Smooth muscle cell (in vitro differentiated cells): ENCODE measurements at regions not wholly inside any gene's neighbourhood (a gene's known extent, or its start where the extent isn't known, plus 50 kb on each side); places are given as distances from the start of the nearest gene placed in this dataset.

Experiments
- DNase-seq: peaks from one replicate; lab custom pipeline; 2025; ENCODE audit not compliant: unreplicated experiment; lab: John Stamatoyannopoulos, UW
- H2AFZ ChIP-seq: fragments of 200-600 bp; sonication (generic); 2 replicates; pipeline ENCODE4 v1.6.0; 2016; ENCODE audit warnings: antibody characterized with exemption, low read depth, mild to moderate bottlenecking
- H3F3A ChIP-seq: fragments of 200-600 bp; sonication (generic); 2 replicates; pipeline ENCODE4 v1.6.0; 2017; ENCODE audit warnings: antibody characterized with exemption, low read depth
- H3K27ac ChIP-seq: fragments of 200-600 bp; sonication (generic); 2 replicates; pipeline ENCODE4 v1.5.1; 2016; ENCODE audit warnings: low read depth, mild to moderate bottlenecking
- H3K27me3 ChIP-seq: fragments of 200-600 bp; sonication (generic); 2 replicates; pipeline ENCODE4 v1.6.1; 2016; ENCODE audit warnings: low read depth, mild to moderate bottlenecking
- H3K36me3 ChIP-seq: fragments of 200-600 bp; sonication (generic); 2 replicates; pipeline ENCODE4 v1.5.1; 2016; ENCODE audit warnings: low read depth
- H3K4me1 ChIP-seq: fragments of 200-600 bp; sonication (generic); 2 replicates; pipeline ENCODE4 v1.5.1; 2016; ENCODE audit warnings: low read depth
- H3K4me2 ChIP-seq: fragments of 200-600 bp; sonication (generic); 2 replicates; pipeline ENCODE4 v1.6.0; 2016; ENCODE audit warnings: mild to moderate bottlenecking
- H3K4me3 ChIP-seq: fragments of 200-600 bp; sonication (generic); 2 replicates; pipeline ENCODE4 v1.5.1; 2016; ENCODE audit warnings: mild to moderate bottlenecking
- H3K79me2 ChIP-seq: fragments of 200-600 bp; sonication (generic); 2 replicates; pipeline ENCODE4 v1.6.0; 2016; ENCODE audit warnings: low read depth, mild to moderate bottlenecking
- H3K9ac ChIP-seq: fragments of 200-600 bp; sonication (generic); 2 replicates; pipeline ENCODE4 v1.6.0; 2016; ENCODE audit warnings: low read depth
- H3K9me3 ChIP-seq: fragments of 200-600 bp; sonication (generic); replicated peaks from 2 replicates; pipeline ENCODE4 v1.5.1; 2016; ENCODE audit warnings: low read depth
- H4K20me1 ChIP-seq: fragments of 200-600 bp; sonication (generic); 2 replicates; pipeline ENCODE4 v1.6.0; 2016; ENCODE audit warnings: low read depth
- WGBS: methylation state at CpG from one replicate; pipeline ENCODE4 v1.1.7; 2016; ENCODE audit warnings: low lambda C conversion rate; 5-methylcytosine and 5-hydroxymethylcytosine counted together
- TF ChIP-seq, protein P1 (sequence below): fragments of 200-600 bp; sonication (generic); IDR thresholded peaks from 2 replicates; pipeline ENCODE4 v1.5.1; 2017; ENCODE audit warnings: borderline replicate concordance, mild to moderate bottlenecking, antibody characterized with exemption; ENCODE audit not compliant: insufficient read depth, poor library complexity, severe bottlenecking

DNA sequence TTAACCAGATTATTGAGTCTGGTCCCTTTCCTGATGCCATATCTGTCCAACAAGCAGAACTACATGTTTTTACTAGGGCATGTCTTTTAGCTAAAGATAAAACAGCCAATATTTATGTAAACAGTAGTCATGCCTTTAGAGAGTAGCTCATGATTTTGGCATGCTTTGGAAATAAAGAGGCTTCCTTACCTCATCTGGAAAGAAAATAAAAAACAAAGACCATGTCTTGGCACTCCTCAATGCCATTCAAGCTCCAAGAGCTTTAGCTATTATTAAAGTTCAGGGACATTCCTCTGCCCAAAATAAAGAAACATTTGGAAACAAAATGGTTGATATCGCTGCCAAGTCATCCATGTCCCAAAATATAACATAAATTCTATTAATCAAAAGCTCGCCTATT is 202.4 kb downstream of the URB2 start:
- Histone ChIP-seq H3K27ac (no peak overlapping the region), H3K27me3 (no peaks in the 10 kb centered on the region), H4K20me1 (no peaks in the 10 kb centered on the region), H3K36me3 (no peaks in the 10 kb centered on the region), H3K9me3 (no peaks in the 10 kb centered on the region), H3F3A (no peaks in the 10 kb centered on the region), H3K4me2 (no peak overlapping the region), H3K4me1 (no peaks in the 10 kb centered on the region), H2AFZ (no peak overlapping the region), H3K79me2 (no peaks in the 10 kb centered on the region), H3K4me3 (no peak overlapping the region), H3K9ac (no peak overlapping the region)
- TF ChIP-seq, protein P1, sequence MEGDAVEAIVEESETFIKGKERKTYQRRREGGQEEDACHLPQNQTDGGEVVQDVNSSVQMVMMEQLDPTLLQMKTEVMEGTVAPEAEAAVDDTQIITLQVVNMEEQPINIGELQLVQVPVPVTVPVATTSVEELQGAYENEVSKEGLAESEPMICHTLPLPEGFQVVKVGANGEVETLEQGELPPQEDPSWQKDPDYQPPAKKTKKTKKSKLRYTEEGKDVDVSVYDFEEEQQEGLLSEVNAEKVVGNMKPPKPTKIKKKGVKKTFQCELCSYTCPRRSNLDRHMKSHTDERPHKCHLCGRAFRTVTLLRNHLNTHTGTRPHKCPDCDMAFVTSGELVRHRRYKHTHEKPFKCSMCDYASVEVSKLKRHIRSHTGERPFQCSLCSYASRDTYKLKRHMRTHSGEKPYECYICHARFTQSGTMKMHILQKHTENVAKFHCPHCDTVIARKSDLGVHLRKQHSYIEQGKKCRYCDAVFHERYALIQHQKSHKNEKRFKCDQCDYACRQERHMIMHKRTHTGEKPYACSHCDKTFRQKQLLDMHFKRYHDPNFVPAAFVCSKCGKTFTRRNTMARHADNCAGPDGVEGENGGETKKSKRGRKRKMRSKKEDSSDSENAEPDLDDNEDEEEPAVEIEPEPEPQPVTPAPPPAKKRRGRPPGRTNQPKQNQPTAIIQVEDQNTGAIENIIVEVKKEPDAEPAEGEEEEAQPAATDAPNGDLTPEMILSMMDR, result no peak
- DNase-seq, result no peak
- WGBS, result 95% methylated on average over 2 of the region's 2 CpGs

DNA sequence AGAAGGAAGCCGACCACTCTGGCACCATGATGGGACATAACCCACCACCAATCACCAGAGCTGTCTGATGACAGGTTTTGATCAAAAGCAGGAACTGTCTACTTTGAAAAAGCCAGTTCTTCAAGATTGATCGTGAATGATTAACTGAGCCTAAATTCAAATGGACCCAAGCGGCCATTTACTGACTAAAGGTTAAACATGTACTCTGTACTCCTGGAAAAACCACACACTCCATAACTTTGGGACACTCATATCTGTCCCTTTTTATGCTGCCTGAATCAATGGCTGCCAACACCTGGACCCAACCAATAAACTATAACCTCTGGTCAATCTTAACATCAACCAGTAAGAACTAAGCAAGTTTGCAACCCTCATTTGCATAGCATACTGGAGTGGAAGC is 206.6 kb downstream of the URB2 start:
- no peak for DNase-seq
- H3K27ac ChIP-seq, result no peak overlapping the region
- WGBS, result 89% methylated on average over 3 of the region's 3 CpGs
- H3K4me1 ChIP-seq, result no peaks in the 10 kb centered on the region
- peaks cover 2% of the 10 kb centered on the region for H3K27me3 ChIP-seq
- H3K79me2 ChIP-seq, result no peaks in the 10 kb centered on the region
- no peak overlapping the region for H3K9ac ChIP-seq
- TF ChIP-seq, protein P1, result no peak
- H2AFZ ChIP-seq, result no peak overlapping the region
- no peaks in the 10 kb centered on the region for H3F3A ChIP-seq
- no peaks in the 10 kb centered on the region for H3K9me3 ChIP-seq
- H3K4me2 ChIP-seq, result no peak overlapping the region
- H3K36me3 ChIP-seq, result no peaks in the 10 kb centered on the region
- H3K4me3 ChIP-seq, result no peak overlapping the region
- H4K20me1 ChIP-seq, result no peaks in the 10 kb centered on the region

DNA sequence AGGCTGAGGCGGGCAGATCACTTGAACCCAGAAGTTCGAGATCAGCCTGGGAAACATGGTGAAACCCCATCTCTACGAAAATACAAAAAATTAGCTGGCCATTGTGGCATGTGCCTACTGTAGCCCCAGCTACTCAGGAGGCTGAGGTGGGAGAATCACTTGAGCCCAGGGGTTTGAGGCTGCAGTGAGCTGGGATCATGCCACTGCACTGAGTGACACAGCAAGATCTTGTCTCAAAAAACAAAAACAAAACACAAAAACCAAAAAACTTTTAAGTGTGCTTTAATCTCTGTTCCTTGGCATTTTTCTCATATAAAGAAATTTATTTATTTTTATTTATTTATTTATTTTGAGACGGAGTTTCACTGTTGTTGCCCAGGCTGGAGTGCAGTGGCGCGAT is 208.2 kb downstream of the URB2 start:
- WGBS, result 93% methylated on average over 6 of the region's 6 CpGs
- Histone ChIP-seq H3K27me3 (peaks cover 3% of the 10 kb centered on the region), H3K36me3 (no peaks in the 10 kb centered on the region), H3K4me2 (no peak overlapping the region), H3F3A (no peaks in the 10 kb centered on the region), H4K20me1 (no peaks in the 10 kb centered on the region), H3K79me2 (no peaks in the 10 kb centered on the region), H3K4me1 (no peaks in the 10 kb centered on the region), H3K9me3 (no peaks in the 10 kb centered on the region), H3K27ac (no peak overlapping the region), H3K4me3 (no peak overlapping the region), H2AFZ (no peak overlapping the region), H3K9ac (no peak overlapping the region)
- TF ChIP-seq, protein P1, result no peak
- no peak for DNase-seq

DNA sequence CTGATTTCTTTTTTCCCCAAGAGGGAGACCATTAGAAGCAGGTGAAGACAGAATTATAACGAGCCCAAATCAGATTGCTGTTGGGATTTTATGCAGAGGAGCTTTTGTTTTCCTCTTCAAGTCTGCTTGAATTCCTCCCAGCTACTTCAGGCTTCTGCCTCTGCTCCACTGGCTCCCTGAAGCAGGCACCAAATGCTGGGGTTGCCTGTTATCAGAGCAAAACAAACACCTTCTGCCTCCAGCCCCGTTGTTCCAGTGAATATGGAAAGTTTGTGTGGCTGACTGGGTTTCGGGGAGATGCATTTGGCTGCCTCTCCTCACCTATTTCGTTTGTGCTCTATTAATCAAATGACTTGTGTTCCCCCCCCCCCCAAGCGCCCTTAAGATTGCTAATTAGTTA is 209.2 kb downstream of the URB2 start:
- TF ChIP-seq, protein P1, result no peak
- no peak overlapping the region for H3K27ac ChIP-seq
- no peak for DNase-seq
- no peak overlapping the region for H2AFZ ChIP-seq
- H3K9me3 ChIP-seq, result no peaks in the 10 kb centered on the region
- no peaks in the 10 kb centered on the region for H3F3A ChIP-seq
- 82% methylated on average over 5 of the region's 5 CpGs for WGBS
- no peaks in the 10 kb centered on the region for H3K79me2 ChIP-seq
- peaks cover 3% of the 10 kb centered on the region for H3K27me3 ChIP-seq
- no peaks in the 10 kb centered on the region for H3K4me1 ChIP-seq
- H4K20me1 ChIP-seq, result no peaks in the 10 kb centered on the region
- H3K4me2 ChIP-seq, result no peak overlapping the region
- H3K36me3 ChIP-seq, result no peaks in the 10 kb centered on the region
- no peak overlapping the region for H3K9ac ChIP-seq
- no peak overlapping the region for H3K4me3 ChIP-seq
